Heart left ventricle (tissue), 16 donors: ENCODE measurements at regions not wholly inside any gene's neighbourhood (a gene's known extent, or its start where the extent isn't known, plus 50 kb on each side); places are given as distances from the start of the nearest gene placed in this dataset.
A peak's percentile ranks its signal among the peaks of the same experiment; 100 is the strongest.

Source experiments
- ATAC-seq, 4 donors: fragments of 200-7000 bp; cut with Tn5 transposase; one replicate each; pipeline ENCODE4 v1.9.1; 2020 to 2022; ENCODE audit warnings: moderate library complexity in 4 of 4, mild to moderate bottlenecking in 3 of 4, moderate number of reproducible peaks in 1 of 4
- DNase-seq, 5 donors: peaks; one replicate each; pipeline ENCODE4 v3.0.0-alpha.2; 2020
- H3K27ac ChIP-seq, 12 donors: fragments of 200-600 bp; sonication (generic) in 4 of 12; one replicate each; pipeline versions ENCODE4 v1.5.0 to v1.8.0; 2016 to 2022; ENCODE audit warnings: mild to moderate bottlenecking in 2 of 12
- H3K27me3 ChIP-seq, 9 donors: fragments of 200-600 bp; sonication (generic) in 2 of 9; one replicate each; pipeline versions ENCODE4 v1.5.1 to v1.8.0; 2016 to 2022; ENCODE audit warnings: mild to moderate bottlenecking in 3 of 9
- H3K36me3 ChIP-seq, 9 donors: fragments of 200-600 bp; sonication (generic) in 2 of 9; one replicate each; pipeline versions ENCODE4 v1.5.0 to v1.8.0; 2018 to 2022; ENCODE audit warnings: mild to moderate bottlenecking in 2 of 9
- H3K4me1 ChIP-seq, 12 donors: fragments of 200-600 bp; sonication (generic) in 4 of 12; one replicate each; pipeline versions ENCODE4 v1.5.0 to v1.8.0; 2016 to 2022; ENCODE audit warnings: mild to moderate bottlenecking in 3 of 12
- H3K4me3 ChIP-seq, 12 donors: fragments of 200-600 bp; sonication (generic) in 4 of 12; one replicate each; pipeline versions ENCODE4 v1.5.0 to v1.8.0; 2017 to 2022; ENCODE audit warnings: mild to moderate bottlenecking in 9 of 12, moderate library complexity in 4 of 12
- H3K9me3 ChIP-seq, 12 donors: fragments of 200-600 bp; sonication (generic) in 4 of 12; one replicate each; pipeline versions ENCODE4 v1.5.0 to v1.8.0; 2016 to 2022; ENCODE audit warnings: mild to moderate bottlenecking in 1 of 12
- CTCF ChIP-seq, 12 donors: fragments of 200-600 bp; sonication (generic) in 4 of 12; IDR thresholded peaks; one replicate each; pipeline versions ENCODE4 v1.5.0 to v1.8.0; 2018 to 2022; ENCODE audit warnings: antibody characterized with exemption in 12 of 12, mild to moderate bottlenecking in 5 of 12
- POLR2A ChIP-seq, 2 donors: fragments of 450-650 bp; IDR thresholded peaks; one replicate each; pipeline ENCODE4 v1.6.1; 2017; ENCODE audit warnings: antibody characterized with exemption in 2 of 2, mild to moderate bottlenecking in 2 of 2, moderate library complexity in 2 of 2
- WGBS, 4 donors: extraction: QIAGEN DNeasy Blood & Tissue Kit in 2 of 4; methylation state at CpG; one replicate each; pipeline versions ENCODE4 v1.1.5 to v1.1.7; 2013 to 2018; 5-methylcytosine and 5-hydroxymethylcytosine counted together
- intact Hi-C, 10 donors: fragments of 100-400 bp; cut with DNase I; formaldehyde crosslinking; loops; one replicate each; pipeline versions ENCODE4 v1.11.1 to v1.14.2; 2022
- donor health status: ischemic (EF 13 %, LVEDD 7.1; RV severe dilation, severe dysfunction).
- donor health status: healthy with polysubstance abuse.
- donor health status: DM: no; HTN: yes; CAD: no.
- donor health status: DM: no; HTN: no; CAD: no.
- donor health status: ischemic (EF 25% LVEDD 6.9; RV normal size, moderate dysfunction).
- donor health status: ischemic (EF 25% LVEDD 5.7; RV mildly dilated, moderate dysfunction).
- donor health status: healthy.
- donor health status: DM: yes; HTN: yes; CAD: no.
- donor health status: ischemic (EF 35%, LVEDD 5.7; RV mildly dilated, moderate dysfunction).
- donor health status: nonischemic (EF 11% LVEDD 7.7; RV severe dilation, severe dysfunction).
- donor health status: DM: yes; HTN: yes; CAD: no.
- donor health status: PGD.
- donor health status: ischemic (EF 29% LVEDD 5.4; RV normal size, mild dysfunction).
- donor health status: nonischemic (EF 23%, LVEDD 6.1; RV moderate dilation, normal function).

- DNase-seq (no peak), ATAC-seq (no peak)
- Histone ChIP-seq H3K9me3 (no peaks in the 10 kb centered on the region), H3K27ac (no peak overlapping the region), H3K4me1 (no peaks in the 10 kb centered on the region), H3K4me3 (no peak overlapping the region), H3K36me3 (no peaks in the 10 kb centered on the region), H3K27me3 (no peaks in the 10 kb centered on the region)
- intact Hi-C loops: no loop called here
- 86 to 91% (median 89%) methylated on average over 1 of the region's 1 CpG for WGBS, 4 donors
- TF ChIP-seq CTCF (IDR thresholded peaks at IDR 0.05) (no peak), POLR2A (IDR thresholded peaks at IDR 0.05) (no peak)
Observed at GRCh38 chr6:40946738-40947301, 92.2 kb downstream of the UNC5CL start.

GRCh38 chr6:40937491-40937890 is 101.5 kb downstream of the UNC5CL start:
- intact Hi-C loops: no loop called here
- Histone ChIP-seq H3K4me3 (no peak overlapping the region), H3K36me3 (no peaks in the 10 kb centered on the region), H3K27me3 (no peaks in the 10 kb centered on the region), H3K4me1 (peaks cover 0 to 2% (median 0%) of the 10 kb centered on the region in 12 donors), H3K9me3 (no peaks in the 10 kb centered on the region), H3K27ac (no peak overlapping the region)
- DNase-seq (no peak), ATAC-seq (no peak)
- 54 to 80% (median 62%) methylated on average over 2 of the region's 2 CpGs for WGBS, 4 donors
- TF ChIP-seq POLR2A (IDR thresholded peaks at IDR 0.05): no peak
- no peak for TF ChIP-seq CTCF (IDR thresholded peaks at IDR 0.05)

GRCh38 chr6:40936818-40937251 is 102.2 kb downstream of the UNC5CL start:
- Histone ChIP-seq H3K4me3 (no peak overlapping the region), H3K9me3 (no peaks in the 10 kb centered on the region), H3K36me3 (no peaks in the 10 kb centered on the region), H3K27me3 (no peaks in the 10 kb centered on the region), H3K4me1 (peaks cover 0 to 2% (median 0%) of the 10 kb centered on the region in 12 donors), H3K27ac (no peak overlapping the region)
- 61 to 68% (median 64%) methylated on average over 3 of the region's 3 CpGs for whole genome bisulfite sequencing, 4 donors
- intact Hi-C loops: no loop called here
- TF ChIP-seq CTCF (IDR thresholded peaks at IDR 0.05) (no peak), POLR2A (IDR thresholded peaks at IDR 0.05) (no peak)
- ATAC-seq (peak in 1 of 4 donors; percentile 52), DNase-seq (no peak)

DNA sequence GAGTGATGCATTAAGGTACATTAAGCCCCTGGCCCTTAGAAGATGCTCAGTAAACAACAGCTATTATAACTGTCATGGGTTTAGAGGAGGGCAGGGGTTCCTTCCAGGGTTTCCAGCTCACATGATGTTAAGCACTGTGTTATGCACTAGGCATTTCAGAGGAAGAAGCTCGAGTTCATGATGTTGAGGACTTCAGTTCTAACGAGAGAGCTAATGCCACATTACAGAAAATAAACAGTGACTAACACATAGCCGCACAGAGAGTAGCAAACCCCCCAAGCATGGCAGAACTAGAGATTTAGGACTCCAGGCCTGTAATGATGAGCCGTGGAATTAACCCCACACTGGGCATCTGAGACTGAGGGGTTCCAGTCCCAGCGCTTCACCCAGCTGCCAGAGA is 105.2 kb downstream of the UNC5CL start:
- no peak for DNase-seq

More for the DNA sequence above, 105.2 kb downstream of the UNC5CL start:
- no peaks in the 10 kb centered on the region for H3K27me3 ChIP-seq
- intact Hi-C loops: loop anchor here in 1 of 10 donors (2.0 kb wide), 1 partner anchor 63 kb away; no protein-coding TSS in a partner anchor
- no peak overlapping the region for H3K4me3 ChIP-seq
- peak overlapping the region in 1 of 12 donors; percentile 12 for H3K27ac ChIP-seq
- no peak for TF ChIP-seq POLR2A (IDR thresholded peaks at IDR 0.05)
- no peak for TF ChIP-seq CTCF (IDR thresholded peaks at IDR 0.05)
- no peaks in the 10 kb centered on the region for H3K36me3 ChIP-seq
- 78 to 86% (median 83%) methylated on average over 5 of the region's 5 CpGs for WGBS, 4 donors
- H3K4me1 ChIP-seq: peaks cover 0 to 20% (median 6%) of the 10 kb centered on the region in 12 donors
- ATAC-seq: no peak
- no peaks in the 10 kb centered on the region for H3K9me3 ChIP-seq
